IMR-90 (cell line): ENCODE measurements at regions not wholly inside any gene's neighbourhood (a gene's known extent, or its start where the extent isn't known, plus 50 kb on each side); places are given as distances from the start of the nearest gene placed in this dataset.

Source experiments
- ATAC-seq: fragments of 200-7000 bp; cut with Tn5 transposase; 2 replicates; pipeline ENCODE4 v1.9.1; 2020; ENCODE audit warnings: low read depth, mild to moderate bottlenecking, moderate library complexity
- BruUV-seq: library from RNA; stranded (reverse); fragments of 400-500 nt; replicated peaks from 2 replicates; lab custom pipeline; 2021; lab: Mats Ljungman, UMichigan
- CTCF ChIA-PET: fragments of 300-600 bp; formaldehyde crosslinking; extraction: SDS; loops from one replicate; lab custom pipeline; 2021; ENCODE audit warnings: antibody characterized with exemption; lab: Yijun Ruan, JAX
- POLR2A ChIA-PET: fragments of 300-600 bp; sonication (Branson Sonifier 250); formaldehyde crosslinking; loops from one replicate; lab custom pipeline; 2022; ENCODE audit warnings: antibody characterized with exemption; ENCODE audit not compliant: unreplicated experiment; lab: Charles Lee
- DNase-seq: peaks from one replicate; pipeline ENCODE4 v3.0.0; 2013
- H2AFZ ChIP-seq: replicated peaks from 2 replicates; pipeline ENCODE3; 2013; ENCODE audit warnings: low read length, mild to moderate bottlenecking; ENCODE audit not compliant: poor library complexity
- H2AK5ac ChIP-seq: 2 replicates; pipeline ENCODE4 v1.6.1; 2013; ENCODE audit warnings: low read depth, low read length, inconsistent platforms
- H2AK9ac ChIP-seq: replicated peaks from 2 replicates; pipeline ENCODE3; 2013; ENCODE audit warnings: mild to moderate bottlenecking, low read depth, low read length, moderate library complexity; ENCODE audit not compliant: poor library complexity
- H2BK120ac ChIP-seq: 2 replicates; pipeline ENCODE4 v1.6.1; 2013; ENCODE audit warnings: low read depth, low read length, inconsistent platforms
- H2BK15ac ChIP-seq: 3 replicates; pipeline ENCODE4 v1.6.1; 2013; ENCODE audit warnings: low read depth, low read length, inconsistent platforms
- H2BK20ac ChIP-seq: 2 replicates; pipeline ENCODE4 v1.6.1; 2013; ENCODE audit warnings: low read depth, mild to moderate bottlenecking, inconsistent platforms, low read length, moderate library complexity
- H2BK5ac ChIP-seq: 2 replicates; pipeline ENCODE4 v1.6.1; 2013; ENCODE audit warnings: mild to moderate bottlenecking, low read depth, low read length, inconsistent platforms; ENCODE audit not compliant: poor library complexity, severe bottlenecking
- H3K14ac ChIP-seq: replicated peaks from 2 replicates; pipeline ENCODE4 v1.6.1; 2013; ENCODE audit warnings: low read depth, low read length, inconsistent platforms
- H3K18ac ChIP-seq: 2 replicates; pipeline ENCODE4 v1.6.1; 2013; ENCODE audit warnings: low read depth, low read length, control low read depth
- H3K23ac ChIP-seq: 2 replicates; pipeline ENCODE4 v1.6.1; 2013; ENCODE audit warnings: low read depth, low read length, inconsistent platforms
- H3K27ac ChIP-seq: 2 replicates; pipeline ENCODE4 v1.5.1; 2013; ENCODE audit warnings: mild to moderate bottlenecking, control low read depth, low read length; ENCODE audit not compliant: insufficient read depth
- H3K27me3 ChIP-seq: 2 replicates; pipeline ENCODE4 v1.6.1; 2013; ENCODE audit warnings: low read length; ENCODE audit not compliant: control insufficient read depth, insufficient read depth
- H3K36me3 ChIP-seq: 2 replicates; pipeline ENCODE4 v1.6.1; 2013; ENCODE audit warnings: low read length, mixed read lengths; ENCODE audit not compliant: control insufficient read depth, insufficient read depth
- H3K4ac ChIP-seq: 2 replicates; pipeline ENCODE4 v1.6.1; 2013; ENCODE audit warnings: low read depth, low read length, inconsistent platforms
- H3K4me1 ChIP-seq: 2 replicates; pipeline ENCODE4 v1.6.1; 2013; ENCODE audit warnings: low read length, mixed read lengths; ENCODE audit not compliant: control insufficient read depth, insufficient read depth
- H3K4me2 ChIP-seq: 2 replicates; pipeline ENCODE4 v1.6.1; 2013; ENCODE audit warnings: low read depth, mild to moderate bottlenecking, control low read depth, low read length, moderate library complexity
- H3K4me3 ChIP-seq: 2 replicates; pipeline ENCODE4 v1.5.1; 2013; ENCODE audit warnings: low read depth, mild to moderate bottlenecking, control low read depth, low read length, moderate library complexity; ENCODE audit not compliant: insufficient read depth
- H3K56ac ChIP-seq: 2 replicates; pipeline ENCODE4 v1.6.1; 2013; ENCODE audit warnings: low read length, inconsistent platforms; ENCODE audit not compliant: insufficient read depth; ENCODE audit errors: extremely low read depth
- H3K79me1 ChIP-seq, 2 experiments: 2 replicates each; pipeline ENCODE4 v1.6.1; 2013; ENCODE audit warnings: low read length in 2 of 2, inconsistent platforms in 1 of 2, low read depth in 1 of 2
- H3K9ac ChIP-seq: 2 replicates; pipeline ENCODE4 v1.6.1; 2013; ENCODE audit warnings: low read depth, low read length, control low read depth
- H3K9me1 ChIP-seq: 2 replicates; pipeline ENCODE4 v1.6.1; 2013; ENCODE audit warnings: low read length, inconsistent platforms; ENCODE audit not compliant: insufficient read depth
- H3K9me3 ChIP-seq: 2 replicates; pipeline ENCODE4 v1.6.1; 2013; ENCODE audit warnings: low read length; ENCODE audit not compliant: control insufficient read depth, insufficient read depth
- H4K20me1 ChIP-seq: 2 replicates; pipeline ENCODE4 v1.6.1; 2013; ENCODE audit warnings: low read length, inconsistent platforms; ENCODE audit not compliant: insufficient read depth
- H4K5ac ChIP-seq: 2 replicates; pipeline ENCODE4 v1.6.1; 2013; ENCODE audit warnings: mild to moderate bottlenecking, low read depth, low read length, control low read depth
- H4K8ac ChIP-seq, 2 experiments: 2 replicates each; pipeline ENCODE4 v1.6.1; 2013; ENCODE audit warnings: low read depth in 2 of 2, low read length in 2 of 2, control low read depth in 1 of 2, inconsistent platforms in 1 of 2
- H4K91ac ChIP-seq: 2 replicates; pipeline ENCODE4 v1.6.1; 2013; ENCODE audit warnings: low read depth, low read length, inconsistent platforms; ENCODE audit not compliant: insufficient read depth
- BHLHE40 ChIP-seq: fragments of 150-350 bp; IDR thresholded peaks from 2 replicates; pipeline ENCODE4 v1.6.1; 2016; ENCODE audit warnings: mild to moderate bottlenecking, low read depth, low read length
- CEBPB ChIP-seq: IDR thresholded peaks from 2 replicates; pipeline ENCODE4 v1.6.1; 2012; ENCODE audit warnings: low read depth, low read length, improper control_type of control experiment
- CHD1 ChIP-seq: IDR thresholded peaks from 2 replicates; pipeline ENCODE4 v1.6.1; 2012; ENCODE audit warnings: low read depth, low read length, improper control_type of control experiment
- CTCF ChIP-seq: conservative IDR thresholded peaks from 2 replicates; pipeline ENCODE4 v1.5.1; 2012; ENCODE audit warnings: mild to moderate bottlenecking, low read depth, low read length, improper control_type of control experiment
- FOS ChIP-seq: fragments of 150-350 bp; IDR thresholded peaks from 2 replicates; pipeline ENCODE4 v1.6.1; 2016; ENCODE audit warnings: low read depth, low read length
- MAFK ChIP-seq: IDR thresholded peaks from 2 replicates; pipeline ENCODE4 v1.6.1; 2012; ENCODE audit warnings: low read depth, low read length, improper control_type of control experiment
- MXI1 ChIP-seq: IDR thresholded peaks from 2 replicates; pipeline ENCODE4 v1.6.1; 2012; ENCODE audit warnings: low read depth, mild to moderate bottlenecking, low read length, moderate library complexity, borderline replicate concordance
- NFE2L2 ChIP-seq: fragments of 150-350 bp; IDR thresholded peaks from 2 replicates; pipeline ENCODE4 v1.6.1; 2016; ENCODE audit warnings: low read depth, mild to moderate bottlenecking, low read length
- POLR2A ChIP-seq: IDR thresholded peaks from 2 replicates; pipeline ENCODE4 v1.6.1; 2012; ENCODE audit warnings: mild to moderate bottlenecking, low read depth, low read length
- RAD21 ChIP-seq: IDR thresholded peaks from 2 replicates; pipeline ENCODE4 v1.6.1; 2012; ENCODE audit warnings: low read length, improper control_type of control experiment
- RCOR1 ChIP-seq: IDR thresholded peaks from 2 replicates; pipeline ENCODE4 v1.6.1; 2012; ENCODE audit warnings: mild to moderate bottlenecking, low read length, improper control_type of control experiment; ENCODE audit not compliant: insufficient replicate concordance
- RFX5 ChIP-seq: IDR thresholded peaks from 2 replicates; pipeline ENCODE4 v1.8.0; 2012; ENCODE audit warnings: low read depth, mild to moderate bottlenecking, low read length, moderate library complexity
- SMC3 ChIP-seq: fragments of 150-350 bp; IDR thresholded peaks from 2 replicates; pipeline ENCODE4 v1.6.1; 2016; ENCODE audit warnings: low read depth, mild to moderate bottlenecking, antibody characterized with exemption, low read length, moderate library complexity
- WGBS, 2 experiments: methylation state at CpG; one replicate each; pipeline versions ENCODE4 v1.1.5 to v1.1.7; 2013; ENCODE audit warnings: missing lambda C conversion rate in 2 of 2; ENCODE audit not compliant: insufficient read length in 1 of 2; ENCODE audit errors: extremely low coverage in 2 of 2; 5-methylcytosine and 5-hydroxymethylcytosine counted together
- dilution Hi-C: fragments of 300-500 bp; cut with HindIII; formaldehyde crosslinking; loops from one replicate; pipeline ENCODE4 v1.14.3; 2018; ENCODE audit warnings: low sequenced_read_pairs; ENCODE audit not compliant: unreplicated experiment
- in situ Hi-C: fragments of 300-500 bp; cut with MboI; formaldehyde crosslinking; loops from 3 replicates; pipeline ENCODE4 v1.14.3; 2019; ENCODE audit warnings: low sequenced_read_pairs, inconsistent platforms, mixed read lengths
- intact Hi-C: fragments of 100-400 bp; cut with micrococcal nuclease; formaldehyde crosslinking; loops from 2 replicates; pipeline ENCODE4 v1.10.0; 2022
- TF ChIP-seq, protein P1 (sequence below): fragments of 150-350 bp; IDR thresholded peaks from 2 replicates; pipeline ENCODE4 v1.6.1; 2017; ENCODE audit warnings: mild to moderate bottlenecking, antibody characterized with exemption, low read length, low read depth
- TF ChIP-seq, protein P2 (sequence below): fragments of 150-350 bp; IDR thresholded peaks from 2 replicates; pipeline ENCODE4 v1.6.1; 2016; ENCODE audit warnings: low read depth, mild to moderate bottlenecking, low read length, moderate library complexity, borderline replicate concordance

DNA sequence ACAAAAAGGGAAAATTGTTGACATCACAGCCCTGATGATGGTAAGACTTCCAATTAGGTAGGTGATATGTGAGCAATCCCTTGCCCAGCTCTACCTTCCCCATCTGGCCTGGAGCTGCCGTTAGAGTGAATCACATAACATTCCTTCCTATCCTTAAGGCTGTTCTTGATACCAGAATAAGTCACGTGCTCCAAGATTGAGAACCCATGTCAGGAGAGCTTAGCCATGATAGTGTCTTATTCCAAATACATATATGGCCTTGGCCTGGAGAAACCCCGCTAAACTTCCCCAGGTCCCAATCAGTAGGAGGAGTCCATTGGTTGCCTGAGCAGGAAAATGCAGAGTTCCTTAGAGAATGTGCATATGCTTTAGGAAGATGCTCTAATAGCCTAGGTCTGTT lies 70.0 kb upstream of the ACVR2A start:
- Histone ChIP-seq H3K27ac (no peak overlapping the region), H4K5ac (no peak overlapping the region), H3K23ac (no peak overlapping the region), H3K27me3 (no peaks in the 10 kb centered on the region), H3K4ac (no peak overlapping the region), H4K20me1 (no peaks in the 10 kb centered on the region), H3K4me3 (no peak overlapping the region), H2AK5ac (no peak overlapping the region), H3K9me3 (no peaks in the 10 kb centered on the region), H4K8ac (no peak overlapping the region), H3K36me3 (no peaks in the 10 kb centered on the region), H3K4me2 (no peak overlapping the region), H2BK20ac (no peak overlapping the region), H3K4me1 (no peaks in the 10 kb centered on the region), H3K79me1 (no peaks in the 10 kb centered on the region), H2BK15ac (no peak overlapping the region), H4K91ac (no peak overlapping the region), H3K56ac (no peak overlapping the region), H3K18ac (no peak overlapping the region), H2AK9ac (no peak overlapping the region), H3K9me1 (no peaks in the 10 kb centered on the region), H2BK5ac (no peak overlapping the region), H3K14ac (no peak overlapping the region), H2AFZ (no peak overlapping the region), H2BK120ac (no peak overlapping the region), H3K9ac (no peak overlapping the region)
- dilution Hi-C loops (no loop called here), intact Hi-C loops (no loop called here), in situ Hi-C loops (no loop called here)
- CTCF ChIA-PET = no interaction called here
- no TSS peak for BruUV-seq
- DNase-seq = no peak
- ATAC-seq = no peak
- POLR2A ChIA-PET = no interaction called here
- no peak for TF ChIP-seq CEBPB
- no peak for TF ChIP-seq CTCF
- TF ChIP-seq RAD21 = no peak
- TF ChIP-seq RCOR1 = no peak
- no peak for TF ChIP-seq NFE2L2
- no peak for TF ChIP-seq FOS
- TF ChIP-seq MAFK = no peak
- TF ChIP-seq POLR2A = no peak
- no peak for TF ChIP-seq MXI1
- TF ChIP-seq SMC3 = no peak
- TF ChIP-seq, protein P1, sequence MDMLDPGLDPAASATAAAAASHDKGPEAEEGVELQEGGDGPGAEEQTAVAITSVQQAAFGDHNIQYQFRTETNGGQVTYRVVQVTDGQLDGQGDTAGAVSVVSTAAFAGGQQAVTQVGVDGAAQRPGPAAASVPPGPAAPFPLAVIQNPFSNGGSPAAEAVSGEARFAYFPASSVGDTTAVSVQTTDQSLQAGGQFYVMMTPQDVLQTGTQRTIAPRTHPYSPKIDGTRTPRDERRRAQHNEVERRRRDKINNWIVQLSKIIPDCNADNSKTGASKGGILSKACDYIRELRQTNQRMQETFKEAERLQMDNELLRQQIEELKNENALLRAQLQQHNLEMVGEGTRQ = no peak
- TF ChIP-seq RFX5 = no peak
- TF ChIP-seq, protein P2, sequence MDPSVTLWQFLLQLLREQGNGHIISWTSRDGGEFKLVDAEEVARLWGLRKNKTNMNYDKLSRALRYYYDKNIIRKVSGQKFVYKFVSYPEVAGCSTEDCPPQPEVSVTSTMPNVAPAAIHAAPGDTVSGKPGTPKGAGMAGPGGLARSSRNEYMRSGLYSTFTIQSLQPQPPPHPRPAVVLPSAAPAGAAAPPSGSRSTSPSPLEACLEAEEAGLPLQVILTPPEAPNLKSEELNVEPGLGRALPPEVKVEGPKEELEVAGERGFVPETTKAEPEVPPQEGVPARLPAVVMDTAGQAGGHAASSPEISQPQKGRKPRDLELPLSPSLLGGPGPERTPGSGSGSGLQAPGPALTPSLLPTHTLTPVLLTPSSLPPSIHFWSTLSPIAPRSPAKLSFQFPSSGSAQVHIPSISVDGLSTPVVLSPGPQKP = no peak
- no peak for TF ChIP-seq CHD1
- no peak for TF ChIP-seq BHLHE40
- WGBS, 2 experiments = no CpG with 5 or more reads among the region's 3 CpGs
